ENCODE measurements at regions not wholly inside any gene's neighbourhood (a gene's known extent, or its start where the extent isn't known, plus 50 kb on each side); places are given as distances from the start of the nearest gene placed in this dataset.

DNA sequence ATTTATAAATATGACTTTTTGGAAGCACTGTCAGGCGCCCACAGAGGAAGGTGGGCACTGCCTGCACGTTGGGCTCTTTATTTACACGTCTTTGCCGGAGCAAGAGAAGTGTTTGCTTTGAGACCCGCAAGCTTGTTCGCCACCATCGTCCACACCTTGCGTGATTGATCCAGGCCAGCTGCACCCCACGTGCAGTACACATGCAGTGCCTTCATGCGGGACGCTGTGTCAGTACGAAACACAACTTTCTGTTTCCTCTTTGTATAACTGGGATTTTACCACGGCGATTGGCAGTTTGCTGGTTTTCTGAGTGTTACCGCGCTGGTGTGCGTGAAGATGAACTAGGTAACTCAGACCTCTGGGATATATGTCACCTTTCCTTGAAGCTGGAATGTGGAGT is 571.0 kb upstream of the SALL3 start (continued):
- TF ChIP-seq, protein P1, sequence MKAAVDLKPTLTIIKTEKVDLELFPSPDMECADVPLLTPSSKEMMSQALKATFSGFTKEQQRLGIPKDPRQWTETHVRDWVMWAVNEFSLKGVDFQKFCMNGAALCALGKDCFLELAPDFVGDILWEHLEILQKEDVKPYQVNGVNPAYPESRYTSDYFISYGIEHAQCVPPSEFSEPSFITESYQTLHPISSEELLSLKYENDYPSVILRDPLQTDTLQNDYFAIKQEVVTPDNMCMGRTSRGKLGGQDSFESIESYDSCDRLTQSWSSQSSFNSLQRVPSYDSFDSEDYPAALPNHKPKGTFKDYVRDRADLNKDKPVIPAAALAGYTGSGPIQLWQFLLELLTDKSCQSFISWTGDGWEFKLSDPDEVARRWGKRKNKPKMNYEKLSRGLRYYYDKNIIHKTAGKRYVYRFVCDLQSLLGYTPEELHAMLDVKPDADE (CRISPR knock-in tag; IDR thresholded peaks at IDR 0.05) = no peak

DNA sequence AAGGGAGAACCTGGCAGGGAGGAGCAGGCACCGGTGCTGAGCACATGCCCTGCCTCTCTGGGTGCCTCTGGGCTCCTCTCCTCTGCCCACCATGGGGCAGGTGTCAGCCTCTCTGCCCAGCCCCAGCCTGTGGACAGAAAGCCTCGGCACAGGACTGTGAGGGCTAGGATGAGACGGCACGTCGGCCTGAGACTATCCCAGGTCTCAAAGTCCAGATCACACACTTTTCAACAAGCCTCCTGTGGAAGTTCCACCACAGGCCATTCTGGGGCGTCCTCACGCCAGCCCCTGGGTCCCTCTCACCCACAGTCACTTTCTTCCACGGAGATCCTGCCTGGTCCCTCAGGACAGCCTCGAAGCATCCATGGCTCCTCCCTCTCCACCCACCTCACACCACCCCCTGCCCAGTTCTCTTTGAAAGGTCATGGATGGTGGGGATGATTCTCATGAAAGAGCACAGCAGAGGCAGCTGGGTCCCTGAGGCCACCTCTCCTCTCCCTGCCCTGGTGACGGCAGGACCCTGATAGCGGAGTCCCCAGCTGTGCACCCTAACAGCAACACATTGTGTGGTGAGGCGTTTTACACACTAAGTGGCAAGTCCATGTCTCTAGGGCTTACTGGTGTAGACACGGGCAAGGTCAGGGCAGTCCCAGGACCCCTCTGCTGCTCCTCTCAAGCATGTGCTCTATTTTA is 569.4 kb upstream of the SALL3 start:
- in situ Hi-C loops (cut with HindIII; ENCODE audit: extremely low pct_ligation_motif_present, low pct_unique_long_range_greater_than_20kb) (no loop called here), intact Hi-C loops (cut with micrococcal nuclease; ENCODE audit: unreplicated experiment) (no loop called here)
- FAIRE-seq (no peak), DNase-seq (ENCODE audit: low spot score) (no peak), ATAC-seq (peak; percentile 46)
- TF ChIP-seq FOXO1 (CRISPR knock-in tag; IDR thresholded peaks at IDR 0.05) (no peak), ZNF160 (CRISPR knock-in tag; IDR thresholded peaks at IDR 0.05) (no peak), KAT2B (IDR thresholded peaks at IDR 0.05; ENCODE audit: borderline replicate concordance, low read depth, low read length) (no peak), MED1 (CRISPR knock-in tag; IDR thresholded peaks at IDR 0.05) (no peak), MED13 (CRISPR knock-in tag; IDR thresholded peaks at IDR 0.05) (no peak), ZNF616 (CRISPR knock-in tag; IDR thresholded peaks at IDR 0.05; ENCODE audit: low read depth) (no peak), ZNF747 (CRISPR knock-in tag; IDR thresholded peaks at IDR 0.05; ENCODE audit: borderline replicate concordance) (no peak), CENPX (CRISPR knock-in tag; IDR thresholded peaks at IDR 0.05) (no peak), ZNF20 (CRISPR knock-in tag; IDR thresholded peaks at IDR 0.05) (no peak), NBN (conservative IDR thresholded peaks at IDR 0.05) (no peak), DR1 (CRISPR knock-in tag; IDR thresholded peaks at IDR 0.05) (no peak), ZNF558 (CRISPR knock-in tag; IDR thresholded peaks at IDR 0.05; ENCODE audit: borderline replicate concordance) (no peak), SYNCRIP (IDR thresholded peaks at IDR 0.05; ENCODE audit: insufficient read depth, low read depth, low read length) (no peak), ZBTB20 (CRISPR knock-in tag; IDR thresholded peaks at IDR 0.05; ENCODE audit: borderline replicate concordance, low read depth) (no peak), HDAC1 (CRISPR knock-in tag; IDR thresholded peaks at IDR 0.05) (no peak), ZNF17 (CRISPR knock-in tag; IDR thresholded peaks at IDR 0.05) (no peak)
- TF ChIP-seq, protein P2, sequence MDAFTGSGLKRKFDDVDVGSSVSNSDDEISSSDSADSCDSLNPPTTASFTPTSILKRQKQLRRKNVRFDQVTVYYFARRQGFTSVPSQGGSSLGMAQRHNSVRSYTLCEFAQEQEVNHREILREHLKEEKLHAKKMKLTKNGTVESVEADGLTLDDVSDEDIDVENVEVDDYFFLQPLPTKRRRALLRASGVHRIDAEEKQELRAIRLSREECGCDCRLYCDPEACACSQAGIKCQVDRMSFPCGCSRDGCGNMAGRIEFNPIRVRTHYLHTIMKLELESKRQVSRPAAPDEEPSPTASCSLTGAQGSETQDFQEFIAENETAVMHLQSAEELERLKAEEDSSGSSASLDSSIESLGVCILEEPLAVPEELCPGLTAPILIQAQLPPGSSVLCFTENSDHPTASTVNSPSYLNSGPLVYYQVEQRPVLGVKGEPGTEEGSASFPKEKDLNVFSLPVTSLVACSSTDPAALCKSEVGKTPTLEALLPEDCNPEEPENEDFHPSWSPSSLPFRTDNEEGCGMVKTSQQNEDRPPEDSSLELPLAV (CRISPR knock-in tag; conservative IDR thresholded peaks at IDR 0.05; ENCODE audit: low read depth) = no peak
- TF ChIP-seq, protein P3, sequence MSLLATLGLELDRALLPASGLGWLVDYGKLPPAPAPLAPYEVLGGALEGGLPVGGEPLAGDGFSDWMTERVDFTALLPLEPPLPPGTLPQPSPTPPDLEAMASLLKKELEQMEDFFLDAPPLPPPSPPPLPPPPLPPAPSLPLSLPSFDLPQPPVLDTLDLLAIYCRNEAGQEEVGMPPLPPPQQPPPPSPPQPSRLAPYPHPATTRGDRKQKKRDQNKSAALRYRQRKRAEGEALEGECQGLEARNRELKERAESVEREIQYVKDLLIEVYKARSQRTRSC (CRISPR knock-in tag; IDR thresholded peaks at IDR 0.05; ENCODE audit: low read depth) = no peak
- H3K36me3 ChIP-seq (replicated peaks in 1 of 2; ENCODE audit: control insufficient read depth in 1 of 2, insufficient read depth in 2 of 2, low read length in 2 of 2) = no peaks in the 10 kb centered on the region
- H3K4me1 ChIP-seq (ENCODE audit: insufficient read depth, low read length) = no peaks in the 10 kb centered on the region
- POLR2A ChIA-PET = no interaction called here
- H3K27me3 ChIP-seq (ENCODE audit: control insufficient read depth in 1 of 2, insufficient read depth in 2 of 2, low read length in 2 of 2) = peaks cover 2 to 28% of the 10 kb centered on the region in 2 experiments; a peak in 3 of 5 replicates
- H3K9ac ChIP-seq (ENCODE audit: insufficient read depth, low read depth, low read length) = no peak overlapping the region
- CTCF ChIA-PET (ENCODE audit: low intra/inter-chr PET ratio, low total read pairs) = no interaction called here
- H3K4me3 ChIP-seq (replicated peaks in 1 of 3; ENCODE audit: insufficient read depth in 1 of 3, low read depth in 2 of 3, low read length in 3 of 3) = no peak overlapping the region
- no peak overlapping the region for H3K4me2 ChIP-seq (ENCODE audit: low read depth, low read length)
- no peaks in the 10 kb centered on the region for H4K20me1 ChIP-seq (ENCODE audit: insufficient read depth, low read length)
- 7% methylated on average over 3 of the region's 13 CpGs for WGBS (ENCODE audit: low lambda C conversion rate)
- BruUV-seq (replicated peaks) = no TSS peak
- H2AFZ ChIP-seq (ENCODE audit: low read length) = no peak overlapping the region
- H3K27ac ChIP-seq (ENCODE audit: extremely low read length, insufficient read depth, low read length) = no peak overlapping the region
- H3K9me3 ChIP-seq (ENCODE audit: low read length) = no peaks in the 10 kb centered on the region
- H3K79me2 ChIP-seq (ENCODE audit: insufficient read depth, low read length) = no peaks in the 10 kb centered on the region

Data from HepG2 (cell line).